ENCODE measurements at regions not wholly inside any gene's neighbourhood (a gene's known extent, or its start where the extent isn't known, plus 50 kb on each side); places are given as distances from the start of the nearest gene placed in this dataset.

- 0 out of 2 replicates have a peak, but pooled peaks have one; percentile 33 for TF ChIP-seq SIN3A (IDR thresholded peaks at IDR 0.05; ENCODE audit: borderline replicate concordance, insufficient read depth, low read length)
- TF ChIP-seq FOXP2 (optimal IDR thresholded peaks at IDR 0.05; ENCODE audit: borderline replicate concordance, extremely low read depth, extremely low read length, insufficient read depth), result no peak
Measured at GRCh38 chr3:55128225-55128823, 200.5 kb upstream of the LRTM1 start.

- no peak for TF ChIP-seq POLR2AphosphoS5 (IDR thresholded peaks at IDR 0.05; ENCODE audit: low read depth, low read length)
- no peak for TF ChIP-seq FOXP2 (optimal IDR thresholded peaks at IDR 0.05; ENCODE audit: borderline replicate concordance, extremely low read depth, extremely low read length, insufficient read depth)
- no peak for TF ChIP-seq TAF1 (IDR thresholded peaks at IDR 0.05; ENCODE audit: borderline replicate concordance, insufficient read depth, low read length)
- no peak for TF ChIP-seq REST (IDR thresholded peaks at IDR 0.05; ENCODE audit: insufficient read depth in 1 of 2, low read depth in 2 of 2, low read length in 2 of 2)
- no peak for TF ChIP-seq SIN3A (IDR thresholded peaks at IDR 0.05; ENCODE audit: borderline replicate concordance, insufficient read depth, low read length)
Measured at GRCh38 chr3:55127565-55127964, 199.7 kb upstream of the LRTM1 start.

- TF ChIP-seq FOXP2 (optimal IDR thresholded peaks at IDR 0.05; ENCODE audit: borderline replicate concordance, extremely low read depth, extremely low read length, insufficient read depth), result no peak
- no peak for TF ChIP-seq SIN3A (IDR thresholded peaks at IDR 0.05; ENCODE audit: borderline replicate concordance, insufficient read depth, low read length)
- no peak for TF ChIP-seq REST (IDR thresholded peaks at IDR 0.05; ENCODE audit: insufficient read depth in 1 of 2, low read depth in 2 of 2, low read length in 2 of 2)
- TF ChIP-seq POLR2AphosphoS5 (IDR thresholded peaks at IDR 0.05; ENCODE audit: low read depth, low read length), result no peak
Measured at GRCh38 chr3:55124371-55124770, 196.5 kb upstream of the LRTM1 start.
